ENCODE measurements at regions not wholly inside any gene's neighbourhood (a gene's known extent, or its start where the extent isn't known, plus 50 kb on each side); places are given as distances from the start of the nearest gene placed in this dataset.
A peak's percentile ranks its signal among the peaks of the same experiment; 100 is the strongest.

DNA sequence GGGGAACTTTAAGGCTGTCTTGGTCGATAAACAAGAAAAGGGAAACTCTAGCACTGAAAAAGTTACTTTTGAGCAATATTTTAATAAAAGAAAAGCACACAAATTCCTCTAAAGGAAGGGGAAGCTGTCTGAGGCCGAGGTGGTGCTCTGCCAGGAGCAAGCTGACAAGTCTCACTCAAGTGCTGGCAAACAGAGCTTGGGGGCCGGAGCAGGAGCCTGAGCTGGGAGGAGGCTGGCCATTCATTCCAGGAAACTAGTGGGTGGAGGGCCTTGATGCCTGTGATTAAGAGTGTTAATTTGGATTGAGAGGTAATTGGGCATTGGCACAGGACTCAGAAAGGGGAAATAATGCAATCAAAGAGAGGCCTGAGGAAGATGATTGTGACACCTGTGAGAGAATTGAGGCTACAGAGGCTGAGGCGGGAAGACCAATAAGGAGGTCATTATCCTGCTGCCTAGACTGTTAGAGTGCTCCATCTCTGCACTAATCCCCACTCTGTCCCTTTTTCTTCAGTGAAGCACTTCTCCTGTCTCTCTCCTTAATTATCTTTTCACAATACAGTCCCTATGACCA is 154.9 kb upstream of the COL1A2 start:
- DNase-seq = no peak

DNA sequence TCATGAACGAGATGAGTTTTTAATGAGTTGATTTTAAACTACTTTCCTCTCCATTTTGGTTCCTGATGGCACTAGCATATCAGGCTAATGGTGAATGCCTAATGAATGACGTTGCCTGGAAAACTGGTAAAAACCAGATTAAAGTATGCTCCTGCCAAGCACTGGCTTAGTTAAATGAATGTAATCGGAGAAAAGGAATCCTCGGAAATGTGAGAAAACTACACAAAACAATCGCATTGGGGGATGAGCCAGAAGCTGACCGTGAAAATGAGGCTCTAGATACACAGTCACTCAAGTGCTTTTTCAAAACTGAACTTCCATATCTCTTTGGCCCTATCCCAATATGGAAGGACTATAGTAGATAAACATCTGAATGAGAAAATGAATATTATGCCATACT is 153.8 kb upstream of the COL1A2 start:
- DNase-seq = no peak

DNA sequence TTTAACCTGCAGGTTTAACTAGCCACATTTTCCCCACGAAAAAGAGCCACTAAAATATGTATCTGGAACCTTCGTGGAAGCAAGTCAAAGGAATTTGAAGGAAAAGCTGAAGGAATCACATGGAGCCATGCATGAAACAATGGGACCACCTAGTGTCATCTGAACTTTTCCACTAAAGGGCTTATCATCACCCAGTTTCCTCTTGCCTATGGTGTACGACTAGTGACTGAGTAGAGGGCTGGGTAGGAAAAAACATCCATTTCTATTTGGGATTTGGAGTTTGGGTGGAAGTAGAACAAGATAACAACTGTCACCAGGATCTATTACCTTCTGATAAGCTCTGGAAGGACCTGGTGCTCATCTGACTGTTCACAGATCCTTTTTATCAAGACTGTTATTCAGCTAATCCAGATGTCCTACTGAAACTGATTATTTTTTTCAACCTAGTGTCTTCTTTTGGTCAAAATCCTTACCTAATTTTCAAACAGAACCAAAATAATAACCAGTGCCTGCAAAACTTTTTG is 153.2 kb upstream of the COL1A2 start:
- no peak for DNase-seq

DNA sequence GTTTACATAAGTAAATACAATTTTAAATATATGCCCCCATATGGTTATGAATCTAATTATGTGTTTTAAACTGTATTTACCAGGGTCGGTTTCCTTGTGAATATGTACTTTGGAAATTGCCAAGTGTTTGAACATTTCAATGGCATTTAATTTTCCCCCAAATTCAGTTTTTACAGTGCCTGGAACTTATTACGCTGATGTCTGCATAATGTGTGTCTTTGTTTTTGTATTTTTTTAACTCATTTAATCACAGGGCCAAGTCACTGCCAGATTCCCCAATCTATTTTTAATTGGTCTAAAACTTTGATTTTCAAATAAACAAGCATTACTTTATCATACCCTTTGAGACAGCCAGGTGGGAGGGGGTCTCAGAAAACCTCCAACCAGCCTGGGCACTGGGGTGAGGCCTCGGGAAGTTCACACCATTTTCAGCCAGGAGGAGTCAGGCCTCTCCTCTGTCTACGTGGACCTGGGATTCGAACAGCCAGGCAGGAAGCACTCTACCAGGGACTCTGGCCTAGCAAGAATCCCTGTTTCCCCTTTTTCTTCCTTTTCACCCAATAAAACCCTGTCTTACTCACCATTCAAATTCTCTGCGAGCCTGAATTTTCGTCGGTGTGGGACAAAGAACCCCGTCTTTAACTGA is 151.5 kb upstream of the COL1A2 start:
- DNase-seq = no peak

- DNase-seq = no peak
Measured at GRCh38 chr7:94244760-94245159, 149.9 kb upstream of the COL1A2 start.

DNA sequence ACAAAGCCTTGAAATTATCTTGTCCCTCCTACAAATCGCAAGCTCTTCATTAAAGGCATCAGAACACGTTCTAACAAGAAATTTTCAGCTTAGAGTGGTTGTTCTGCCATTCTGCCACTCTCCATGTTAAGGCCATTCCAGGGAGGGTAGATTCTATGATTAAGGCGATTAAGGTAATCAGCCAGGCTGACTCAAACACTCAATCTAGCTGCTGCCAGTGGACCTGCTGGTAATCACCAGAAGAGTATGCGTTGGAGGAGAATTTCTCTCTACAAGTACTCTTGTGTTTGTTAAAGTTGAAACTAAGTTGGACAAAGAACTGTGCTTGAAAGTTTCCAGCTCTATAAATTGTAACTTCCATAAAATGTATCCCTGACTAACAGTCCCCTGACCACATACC is 149.2 kb upstream of the COL1A2 start:
- no peak for DNase-seq

DNA sequence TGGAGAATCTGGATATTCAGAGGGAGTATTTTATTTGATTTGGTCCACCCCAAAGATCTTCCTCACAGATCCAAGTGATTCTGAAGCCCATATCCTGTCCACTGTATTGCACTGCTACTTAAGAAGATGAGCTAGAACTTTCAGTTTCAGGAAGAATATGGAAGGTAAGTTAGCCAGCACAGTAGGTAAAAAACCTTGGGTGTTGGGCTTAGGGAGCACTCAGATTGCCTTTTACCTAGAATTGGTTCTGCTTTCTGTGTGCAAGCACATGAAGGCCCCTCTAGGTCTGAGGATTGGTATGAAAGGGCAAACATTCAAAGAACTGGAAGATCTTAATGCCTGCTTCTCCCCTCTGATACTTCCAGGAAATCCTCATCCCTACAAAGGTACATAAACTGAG is 146.7 kb upstream of the COL1A2 start:
- no peak for DNase-seq

GRCh38 chr7:94249631-94250030 is 145.1 kb upstream of the COL1A2 start:
- DNase-seq = no peak

GRCh38 chr7:94250124-94250523 is 144.6 kb upstream of the COL1A2 start:
- DNase-seq = no peak

DNA sequence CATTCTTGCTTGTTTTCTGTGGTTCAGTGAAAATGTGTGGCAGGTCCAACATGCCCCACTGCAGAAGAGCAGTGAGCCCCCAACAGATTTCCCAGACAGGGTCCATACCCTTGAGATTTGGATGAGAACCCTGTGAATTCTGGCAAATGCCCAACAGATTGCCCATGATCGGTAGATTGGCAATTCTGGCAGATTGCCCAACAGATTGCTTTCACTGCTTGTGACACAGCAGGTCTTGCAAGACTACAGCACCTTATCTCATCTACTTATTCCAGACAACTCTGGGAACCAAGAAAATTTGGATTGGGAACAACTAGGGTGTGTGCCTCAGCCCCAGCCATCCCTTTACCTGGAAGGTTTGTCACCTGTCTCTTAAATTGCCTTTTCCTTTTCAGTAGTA is 143.7 kb upstream of the COL1A2 start:
- no peak for DNase-seq

GRCh38 chr7:94252124-94252523 is 142.6 kb upstream of the COL1A2 start:
- no peak for DNase-seq

- DNase-seq = no peak
Measured at GRCh38 chr7:94252971-94253370, 141.7 kb upstream of the COL1A2 start.

DNA sequence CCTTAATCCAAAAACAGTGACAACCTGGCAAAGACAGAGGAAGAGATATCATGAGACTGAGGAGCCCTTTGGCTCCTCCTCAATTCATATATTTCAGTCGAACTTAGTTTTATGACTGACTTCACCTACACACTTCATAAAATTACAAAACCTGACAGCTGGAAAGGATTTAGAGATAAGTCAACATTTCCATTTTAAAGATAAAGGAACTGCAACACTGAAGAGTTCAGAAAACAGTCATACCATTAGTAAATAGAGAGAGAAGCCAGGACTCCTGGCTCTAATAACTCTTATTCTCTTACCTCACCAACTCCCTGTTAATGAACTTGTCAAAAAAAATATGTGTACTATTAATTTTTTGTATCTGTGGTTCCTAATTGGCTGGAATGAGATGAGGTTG is 141.0 kb upstream of the COL1A2 start:
- no peak for DNase-seq

GRCh38 chr7:94258418-94259300 is 136.0 kb upstream of the COL1A2 start:
- DNase-seq = no peak

GRCh38 chr7:94261067-94261466 is 133.6 kb upstream of the COL1A2 start:
- no peak for DNase-seq

DNA sequence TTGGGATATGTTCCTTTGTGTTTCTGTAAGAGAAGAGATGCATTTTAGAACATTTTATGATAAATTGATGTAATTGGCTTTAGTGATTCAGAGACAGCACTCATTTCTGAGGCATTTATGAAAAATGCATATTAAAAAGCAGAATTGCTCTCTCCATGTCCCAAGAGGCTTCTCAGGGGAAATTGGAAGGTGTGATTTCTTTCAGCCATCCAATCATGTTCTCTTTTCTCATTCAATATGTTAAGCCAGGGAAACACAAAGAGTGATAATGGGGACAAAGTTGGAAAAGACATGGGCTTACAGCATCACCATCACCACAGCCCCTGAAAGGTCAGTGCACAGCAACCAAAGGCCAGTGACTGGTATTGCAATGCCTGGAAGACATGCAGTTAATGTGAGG is 129.9 kb upstream of the COL1A2 start:
- DNase-seq = no peak

- no peak for DNase-seq
Measured at GRCh38 chr7:94265456-94265855, 129.2 kb upstream of the COL1A2 start.

GRCh38 chr7:94266238-94266644 is 128.5 kb upstream of the COL1A2 start:
- DNase-seq = no peak

- no peak for DNase-seq
Measured at GRCh38 chr7:94270772-94271171, 123.9 kb upstream of the COL1A2 start.

DNA sequence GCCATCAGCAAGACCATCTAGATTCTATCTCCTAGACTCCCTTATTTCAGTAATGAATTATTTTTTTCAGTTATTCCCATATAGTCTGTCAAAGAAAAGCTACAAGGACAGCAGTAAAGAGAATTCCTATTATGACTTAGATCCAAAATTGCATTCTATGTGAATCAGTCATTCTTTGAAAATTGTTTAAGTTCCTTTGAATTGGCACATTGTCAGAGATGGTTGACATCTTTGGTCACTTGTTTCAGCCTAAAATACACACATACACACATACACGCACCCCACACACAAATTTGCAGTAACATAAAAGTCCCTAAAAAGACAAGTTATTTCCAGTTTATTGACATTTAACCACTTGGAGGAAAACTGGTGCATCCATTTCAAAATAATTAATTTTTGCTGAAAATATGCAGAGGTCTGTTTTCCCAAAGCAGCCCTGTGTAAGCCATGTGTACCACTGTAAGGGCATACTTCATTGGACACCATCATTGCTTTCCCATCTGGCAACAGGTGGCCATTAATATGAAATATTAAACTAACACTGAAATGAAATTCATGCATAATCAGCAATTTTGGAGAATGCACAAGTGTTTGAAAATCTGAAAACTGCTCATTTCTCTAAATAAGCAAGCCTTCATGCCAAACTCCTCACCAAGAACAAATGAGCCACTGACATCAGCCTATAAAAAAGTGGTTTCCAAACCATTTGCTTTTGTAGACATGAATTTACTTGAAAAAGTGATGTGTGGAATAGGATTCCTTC is 121.7 kb upstream of the COL1A2 start:
- DNase-seq = no peak

DNA sequence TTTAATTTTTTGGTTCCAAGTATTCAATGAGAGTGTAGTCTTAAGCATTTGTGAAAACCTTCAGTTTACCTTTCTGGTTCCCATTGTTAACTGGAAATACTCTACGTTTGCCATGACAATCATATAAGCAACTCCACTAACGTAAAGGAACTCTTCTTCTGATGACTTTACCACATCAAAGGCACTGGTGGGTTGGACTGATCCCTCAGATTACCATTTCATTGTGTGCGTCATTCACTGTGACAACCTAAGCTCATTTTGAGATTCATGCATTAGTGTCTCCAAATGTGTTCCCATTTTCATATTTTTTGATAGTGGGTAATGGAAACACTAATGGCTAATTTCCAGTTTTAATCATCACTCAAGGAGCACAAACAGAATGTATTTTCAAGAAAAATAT is 119.9 kb upstream of the COL1A2 start:
- DNase-seq = peak; percentile 6

- no peak for DNase-seq
Measured at GRCh38 chr7:94276027-94276426, 118.7 kb upstream of the COL1A2 start.

DNA sequence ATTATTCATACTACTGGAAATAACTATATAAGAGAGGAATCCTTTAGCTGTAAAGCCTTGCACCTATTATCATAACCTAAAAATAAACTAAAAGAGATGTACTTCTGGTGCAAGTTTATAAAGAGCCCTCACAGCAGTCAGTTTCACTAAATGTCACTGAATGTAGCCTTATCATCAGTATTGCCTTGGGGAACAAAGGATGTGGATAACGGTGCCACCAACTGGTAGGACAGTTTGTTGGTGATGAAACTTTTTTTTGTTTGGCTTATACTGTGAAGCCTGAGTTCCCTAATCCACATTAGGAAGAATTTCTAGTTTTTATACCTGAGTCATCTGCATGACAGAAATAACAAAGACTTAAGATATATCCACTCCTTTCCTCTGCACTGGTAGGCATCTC is 117.9 kb upstream of the COL1A2 start:
- DNase-seq = no peak
